SHP77 (cell line): ENCODE measurements at regions not wholly inside any gene's neighbourhood (a gene's known extent, or its start where the extent isn't known, plus 50 kb on each side); places are given as distances from the start of the nearest gene placed in this dataset.
"Not testable (repeated sequence)": the region's sequence is repeated elsewhere in the genome, so short reads cannot be mapped to it uniquely, and the experiment has no call there.

Source experiments
- DNase-seq, 2 experiments: peaks; one replicate each; lab custom pipeline; 2025; lab: John Stamatoyannopoulos, UW

DNA sequence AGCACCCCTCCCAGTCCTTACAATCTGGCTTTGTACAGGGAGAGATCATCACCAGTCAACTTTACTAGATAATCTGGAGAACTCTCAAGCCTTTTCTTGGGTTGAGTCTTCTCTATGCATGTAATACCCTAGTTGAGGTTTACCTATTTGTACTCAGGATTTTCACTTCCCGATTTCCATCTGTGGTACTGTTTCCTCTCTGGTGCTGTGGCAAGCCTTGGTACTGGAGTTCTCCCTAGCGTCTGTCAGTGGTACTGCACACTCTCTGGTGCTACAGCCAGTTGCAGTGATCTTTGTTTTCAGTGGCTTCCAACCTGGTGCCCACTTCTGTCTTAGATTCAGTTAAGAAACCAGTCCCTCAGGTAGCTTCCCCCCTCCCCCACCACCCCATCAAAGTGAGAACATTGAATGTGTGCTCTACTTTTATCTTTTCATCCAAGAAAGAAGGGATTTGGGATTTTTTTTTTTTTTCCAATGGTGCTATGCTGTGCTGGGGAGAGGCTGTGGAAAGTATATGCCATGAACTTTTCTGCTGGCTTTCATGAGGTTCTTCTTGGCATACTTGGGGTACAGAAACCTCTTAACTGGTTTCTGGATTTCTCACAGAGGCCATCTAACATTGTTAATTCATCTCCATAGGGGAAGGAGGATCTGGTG, 69.4 kb upstream of the EVL start:
- peak; percentile 21 to 37 for DNase-seq

DNA sequence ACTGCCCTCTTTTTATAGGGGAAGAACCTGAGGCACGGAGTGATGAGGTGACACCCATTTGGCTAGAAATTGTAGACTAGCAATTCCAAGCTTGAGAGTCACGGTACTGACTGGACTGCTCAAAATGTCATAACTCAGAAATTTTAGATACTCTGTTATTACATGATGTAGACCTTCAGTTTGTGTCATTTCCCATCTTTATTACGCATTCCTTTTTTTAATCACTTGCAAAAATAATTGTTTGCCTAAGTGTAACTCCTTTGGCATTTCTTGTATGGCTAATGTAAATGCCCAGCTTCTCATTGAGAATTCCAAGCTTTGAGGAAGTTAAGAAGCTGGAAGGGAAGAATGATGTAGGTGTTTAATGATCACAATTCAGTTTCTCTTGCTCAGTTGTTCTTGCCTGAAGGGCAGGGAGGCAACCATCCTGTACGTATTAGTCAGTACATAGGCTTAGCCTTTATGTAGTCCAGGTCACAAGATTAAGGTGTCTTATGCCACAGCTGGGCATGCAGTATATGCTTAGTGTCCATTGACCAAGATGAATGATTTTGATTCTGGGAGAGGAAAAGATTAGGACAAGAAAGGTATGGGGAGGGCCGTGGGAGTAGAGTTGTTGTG, 68.2 kb upstream of the EVL start:
- DNase-seq = no peak

DNA sequence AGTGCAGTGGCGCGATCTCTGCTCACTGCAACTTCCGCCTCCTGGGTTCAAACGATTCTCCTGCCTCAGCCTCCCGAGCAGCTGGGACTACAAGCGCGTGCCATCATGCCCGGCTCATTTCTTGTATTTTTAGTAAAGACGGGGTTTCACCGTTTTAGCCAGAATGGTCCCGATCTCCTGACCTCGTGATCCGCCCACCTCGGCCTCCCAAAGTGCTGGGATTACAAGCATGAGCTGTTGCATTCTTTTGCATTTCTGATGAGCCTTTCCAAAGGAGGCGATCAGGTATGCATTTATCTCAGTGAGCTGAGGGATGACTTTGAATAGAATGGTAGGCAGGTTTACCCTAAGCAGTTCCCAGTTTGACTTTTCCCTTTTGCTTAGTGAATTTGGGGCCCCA, 64.8 kb upstream of the EVL start:
- DNase-seq = not testable (repeated sequence)

DNA sequence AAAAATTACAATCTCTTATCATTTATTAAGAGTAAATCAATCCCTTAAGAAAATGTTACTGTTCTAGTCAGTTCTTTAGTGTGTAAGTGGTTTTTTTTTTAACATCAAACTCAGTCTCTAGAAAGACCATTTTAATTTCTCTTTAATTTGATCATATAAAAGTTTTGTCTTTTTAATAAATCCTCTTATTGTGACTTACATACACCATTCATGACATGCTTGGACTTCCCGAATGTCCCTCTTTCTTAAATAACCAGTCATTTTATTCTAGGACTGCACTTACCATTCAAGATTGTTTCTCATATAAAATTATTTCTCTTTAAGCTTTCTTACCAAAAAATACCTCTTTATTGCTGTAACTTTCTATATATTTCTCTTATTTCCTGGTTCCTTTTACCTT, 60.8 kb upstream of the EVL start:
- no peak for DNase-seq

DNA sequence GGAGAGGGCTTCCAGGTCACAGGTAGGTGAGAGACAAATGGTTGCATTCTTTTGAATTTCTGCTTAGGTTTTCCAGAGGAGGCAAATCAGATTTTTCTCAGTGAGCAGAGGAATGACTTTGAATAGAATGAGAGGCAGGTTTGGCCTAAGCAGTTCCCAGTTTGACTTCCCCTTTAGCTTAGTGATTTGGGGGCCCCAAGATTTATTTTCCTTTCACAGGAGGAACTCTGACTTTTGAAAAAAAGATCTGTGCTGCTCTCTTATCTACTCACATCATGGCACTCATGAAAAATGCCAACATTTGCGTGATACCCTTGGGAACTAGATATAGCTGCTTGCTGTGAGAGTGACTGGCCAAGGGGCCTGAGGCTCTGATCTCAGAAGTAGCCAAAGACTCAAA, 58.0 kb upstream of the EVL start:
- no peak for DNase-seq

DNA sequence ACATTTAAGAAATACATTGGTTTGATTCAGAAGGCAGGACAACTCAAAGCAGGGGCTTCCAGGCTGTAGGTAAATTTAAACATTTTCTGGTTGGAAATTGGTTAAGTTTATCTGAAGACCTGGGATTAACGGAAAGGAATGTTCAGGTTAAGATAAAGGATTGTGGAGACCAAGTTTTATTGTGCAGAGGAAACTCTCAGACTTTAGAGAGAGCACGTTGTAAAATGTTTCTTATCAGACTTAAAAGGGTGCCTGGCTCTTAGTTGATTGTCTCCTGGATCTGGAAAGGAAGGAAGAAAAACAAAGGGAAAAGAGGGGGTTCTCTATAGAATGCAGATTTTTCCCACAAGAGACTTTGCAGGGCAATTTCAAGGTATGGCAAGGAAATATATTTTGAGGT, 55.4 kb upstream of the EVL start:
- not testable (repeated sequence) for DNase-seq

DNA sequence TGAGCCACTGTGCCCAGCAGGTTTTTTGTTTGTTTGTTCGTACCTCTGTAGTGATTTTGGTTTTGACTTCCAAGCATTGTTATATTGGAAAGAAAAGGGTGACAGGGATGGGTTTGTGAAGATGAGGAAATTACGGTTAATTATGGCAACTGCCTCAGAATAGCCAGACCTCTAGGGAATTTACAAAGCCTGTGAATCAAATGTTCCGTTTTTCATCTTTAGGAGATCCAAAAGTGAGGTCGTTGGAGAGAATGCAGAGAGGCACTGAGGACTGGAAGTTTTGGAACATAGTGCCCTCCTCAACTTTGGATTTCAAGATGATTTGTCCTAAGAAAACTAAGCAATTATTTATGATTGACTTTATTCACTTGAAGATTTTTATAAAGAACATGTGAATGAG, 54.5 kb upstream of the EVL start:
- DNase-seq = no peak

DNA sequence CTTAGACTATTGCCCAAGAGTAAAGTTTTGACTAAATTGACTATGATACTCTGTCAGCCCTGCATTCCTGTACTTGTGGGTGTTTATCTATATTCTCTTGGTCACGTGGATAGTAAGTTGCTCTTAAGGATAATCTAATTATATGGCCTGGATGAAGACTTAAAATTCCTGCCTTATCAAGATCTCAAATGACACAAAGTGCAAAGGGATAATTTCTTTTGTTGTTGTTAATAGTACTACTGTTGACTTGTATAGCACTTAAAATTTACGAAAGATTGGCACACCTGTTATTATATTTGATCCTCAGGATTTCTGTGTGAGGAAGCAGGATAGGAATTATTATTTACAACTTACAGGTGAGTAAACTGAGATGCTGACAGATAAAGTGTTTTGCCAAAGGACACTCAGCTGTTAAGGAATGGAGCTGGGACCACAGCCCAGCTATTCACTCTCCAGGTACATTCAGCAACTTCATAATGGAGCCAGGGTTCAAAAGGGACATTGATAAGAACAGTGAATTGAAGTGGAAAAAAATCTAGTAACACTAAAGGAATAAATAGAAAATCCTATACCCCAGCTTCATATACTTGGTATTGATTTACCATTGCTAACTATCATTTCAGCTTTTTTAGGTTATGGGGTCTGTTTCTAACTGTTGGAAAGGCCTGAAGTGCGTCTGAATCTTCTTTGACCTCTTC, 53.4 kb upstream of the EVL start:
- no peak for DNase-seq

DNA sequence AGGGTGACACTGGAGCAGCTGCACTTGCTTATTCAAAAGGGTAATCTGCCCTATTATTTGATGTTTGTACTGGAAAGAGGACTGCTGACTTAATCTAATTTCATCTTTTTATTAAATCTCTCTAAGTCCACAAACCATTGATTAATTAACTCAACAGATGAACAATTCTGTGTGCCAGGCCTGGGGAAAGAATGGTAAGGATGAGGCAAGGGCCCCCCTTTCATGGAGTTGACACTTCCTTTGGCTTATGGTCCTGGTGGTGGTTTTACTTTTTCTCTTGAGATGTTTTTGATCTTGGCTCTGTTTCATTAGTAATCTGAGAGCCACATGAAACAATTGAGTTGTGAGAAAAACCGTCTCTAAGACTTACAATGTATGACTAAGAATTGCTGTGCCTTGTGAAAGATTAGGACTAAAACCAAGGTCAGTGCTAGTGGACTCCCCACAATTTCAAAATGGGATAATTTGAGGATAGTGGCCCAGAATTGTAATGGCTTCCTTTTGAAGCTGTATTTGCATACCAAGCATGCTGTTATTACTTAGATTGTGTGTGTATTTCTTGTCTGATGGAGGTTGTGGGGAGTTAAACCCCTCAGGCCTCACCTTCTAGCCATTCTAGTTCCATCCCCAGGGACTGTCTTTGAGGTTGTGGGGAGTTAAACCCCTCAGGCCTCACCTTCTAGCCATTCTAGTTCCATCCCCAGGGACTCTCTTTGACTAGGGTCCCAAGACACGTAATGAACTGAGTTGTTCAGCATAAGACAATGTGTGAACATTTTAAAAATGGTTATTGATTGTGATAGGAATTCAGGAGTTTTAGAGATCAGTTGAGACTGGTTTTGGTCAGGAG, 52.5 kb upstream of the EVL start:
- DNase-seq = no peak

DNA sequence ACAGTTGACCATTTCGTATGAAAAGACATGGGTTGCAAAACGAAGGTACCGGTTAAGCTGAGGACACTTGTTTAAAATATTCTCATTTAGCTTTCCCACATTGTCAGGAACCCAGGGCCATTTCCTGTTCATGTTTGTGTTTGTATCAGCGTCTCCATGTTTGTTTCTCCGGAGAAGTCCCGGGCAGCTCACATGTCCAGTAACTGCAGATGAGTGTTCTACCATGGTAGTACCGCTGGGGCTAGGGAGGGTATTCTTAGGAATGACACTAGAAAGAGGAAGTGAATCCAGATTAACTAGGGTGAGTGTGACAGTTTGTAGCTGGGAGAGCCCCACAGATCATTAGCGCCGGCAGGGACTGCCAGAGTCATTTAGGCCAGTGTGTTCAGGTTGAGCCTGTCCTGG, 50.0 kb upstream of the EVL start:
- no peak for DNase-seq
